Heart left ventricle (tissue), 16 donors: ENCODE measurements at regions not wholly inside any gene's neighbourhood (a gene's known extent, or its start where the extent isn't known, plus 50 kb on each side); places are given as distances from the start of the nearest gene placed in this dataset.

ENCODE experiments used
- ATAC-seq, 4 donors: fragments of 200-7000 bp; cut with Tn5 transposase; one replicate each; pipeline ENCODE4 v1.9.1; 2020 to 2022; ENCODE audit warnings: moderate library complexity in 4 of 4, mild to moderate bottlenecking in 3 of 4, moderate number of reproducible peaks in 1 of 4
- DNase-seq, 5 donors: peaks; one replicate each; pipeline ENCODE4 v3.0.0-alpha.2; 2020
- H3K27ac ChIP-seq, 12 donors: fragments of 200-600 bp; sonication (generic) in 4 of 12; one replicate each; pipeline versions ENCODE4 v1.5.0 to v1.8.0; 2016 to 2022; ENCODE audit warnings: mild to moderate bottlenecking in 2 of 12
- H3K27me3 ChIP-seq, 9 donors: fragments of 200-600 bp; sonication (generic) in 2 of 9; one replicate each; pipeline versions ENCODE4 v1.5.1 to v1.8.0; 2016 to 2022; ENCODE audit warnings: mild to moderate bottlenecking in 3 of 9
- H3K36me3 ChIP-seq, 9 donors: fragments of 200-600 bp; sonication (generic) in 2 of 9; one replicate each; pipeline versions ENCODE4 v1.5.0 to v1.8.0; 2018 to 2022; ENCODE audit warnings: mild to moderate bottlenecking in 2 of 9
- H3K4me1 ChIP-seq, 12 donors: fragments of 200-600 bp; sonication (generic) in 4 of 12; one replicate each; pipeline versions ENCODE4 v1.5.0 to v1.8.0; 2016 to 2022; ENCODE audit warnings: mild to moderate bottlenecking in 3 of 12
- H3K4me3 ChIP-seq, 12 donors: fragments of 200-600 bp; sonication (generic) in 4 of 12; one replicate each; pipeline versions ENCODE4 v1.5.0 to v1.8.0; 2017 to 2022; ENCODE audit warnings: mild to moderate bottlenecking in 9 of 12, moderate library complexity in 4 of 12
- H3K9me3 ChIP-seq, 12 donors: fragments of 200-600 bp; sonication (generic) in 4 of 12; one replicate each; pipeline versions ENCODE4 v1.5.0 to v1.8.0; 2016 to 2022; ENCODE audit warnings: mild to moderate bottlenecking in 1 of 12
- POLR2A ChIP-seq, 2 donors: fragments of 450-650 bp; IDR thresholded peaks; one replicate each; pipeline ENCODE4 v1.6.1; 2017; ENCODE audit warnings: antibody characterized with exemption in 2 of 2, mild to moderate bottlenecking in 2 of 2, moderate library complexity in 2 of 2
- WGBS, 4 donors: extraction: QIAGEN DNeasy Blood & Tissue Kit in 2 of 4; methylation state at CpG; one replicate each; pipeline versions ENCODE4 v1.1.5 to v1.1.7; 2013 to 2018; 5-methylcytosine and 5-hydroxymethylcytosine counted together
- intact Hi-C, 10 donors: fragments of 100-400 bp; cut with DNase I; formaldehyde crosslinking; loops; one replicate each; pipeline versions ENCODE4 v1.11.1 to v1.14.2; 2022
- TF ChIP-seq, protein P1 (sequence below), 12 donors: fragments of 200-600 bp; sonication (generic) in 4 of 12; IDR thresholded peaks; one replicate each; pipeline versions ENCODE4 v1.5.0 to v1.8.0; 2018 to 2022; ENCODE audit warnings: antibody characterized with exemption in 12 of 12, mild to moderate bottlenecking in 5 of 12
- donor health status: ischemic (EF 13 %, LVEDD 7.1; RV severe dilation, severe dysfunction).
- donor health status: healthy with polysubstance abuse.
- donor health status: DM: no; HTN: yes; CAD: no.
- donor health status: DM: no; HTN: no; CAD: no.
- donor health status: ischemic (EF 25% LVEDD 6.9; RV normal size, moderate dysfunction).
- donor health status: ischemic (EF 25% LVEDD 5.7; RV mildly dilated, moderate dysfunction).
- donor health status: healthy.
- donor health status: DM: yes; HTN: yes; CAD: no.
- donor health status: ischemic (EF 35%, LVEDD 5.7; RV mildly dilated, moderate dysfunction).
- donor health status: nonischemic (EF 11% LVEDD 7.7; RV severe dilation, severe dysfunction).
- donor health status: DM: yes; HTN: yes; CAD: no.
- donor health status: PGD.
- donor health status: ischemic (EF 29% LVEDD 5.4; RV normal size, mild dysfunction).
- donor health status: nonischemic (EF 23%, LVEDD 6.1; RV moderate dilation, normal function).

DNA sequence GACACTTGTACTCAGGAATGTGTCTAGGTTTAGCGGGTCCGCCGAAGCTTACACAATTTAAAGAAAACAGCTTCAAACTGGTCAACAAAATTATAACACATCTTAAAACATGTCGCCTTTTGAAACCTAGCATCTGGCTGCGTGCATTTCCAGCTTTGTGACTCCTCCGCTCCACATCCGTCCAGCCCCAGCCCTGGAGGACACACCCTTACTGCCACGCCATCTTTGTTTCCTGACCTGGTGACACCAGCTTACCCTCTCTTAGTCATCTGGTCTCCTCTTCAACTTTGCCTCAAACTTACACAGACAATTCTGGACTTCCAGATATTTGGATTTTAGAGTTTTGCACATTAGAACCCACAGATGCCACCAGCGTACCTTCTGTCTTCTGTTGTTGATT lies 198.7 kb upstream of the VSTM2A start:
- TF ChIP-seq, protein P1, sequence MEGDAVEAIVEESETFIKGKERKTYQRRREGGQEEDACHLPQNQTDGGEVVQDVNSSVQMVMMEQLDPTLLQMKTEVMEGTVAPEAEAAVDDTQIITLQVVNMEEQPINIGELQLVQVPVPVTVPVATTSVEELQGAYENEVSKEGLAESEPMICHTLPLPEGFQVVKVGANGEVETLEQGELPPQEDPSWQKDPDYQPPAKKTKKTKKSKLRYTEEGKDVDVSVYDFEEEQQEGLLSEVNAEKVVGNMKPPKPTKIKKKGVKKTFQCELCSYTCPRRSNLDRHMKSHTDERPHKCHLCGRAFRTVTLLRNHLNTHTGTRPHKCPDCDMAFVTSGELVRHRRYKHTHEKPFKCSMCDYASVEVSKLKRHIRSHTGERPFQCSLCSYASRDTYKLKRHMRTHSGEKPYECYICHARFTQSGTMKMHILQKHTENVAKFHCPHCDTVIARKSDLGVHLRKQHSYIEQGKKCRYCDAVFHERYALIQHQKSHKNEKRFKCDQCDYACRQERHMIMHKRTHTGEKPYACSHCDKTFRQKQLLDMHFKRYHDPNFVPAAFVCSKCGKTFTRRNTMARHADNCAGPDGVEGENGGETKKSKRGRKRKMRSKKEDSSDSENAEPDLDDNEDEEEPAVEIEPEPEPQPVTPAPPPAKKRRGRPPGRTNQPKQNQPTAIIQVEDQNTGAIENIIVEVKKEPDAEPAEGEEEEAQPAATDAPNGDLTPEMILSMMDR (IDR thresholded peaks at IDR 0.05): no peak
- TF ChIP-seq POLR2A (IDR thresholded peaks at IDR 0.05): no peak
- WGBS, 4 donors: 86 to 90% (median 89%) methylated on average over 9 of the region's 9 CpGs
- ATAC-seq (no peak), DNase-seq (no peak)
- H3K9me3 ChIP-seq: no peaks in the 10 kb centered on the region
- no peak overlapping the region for H3K27ac ChIP-seq
- H3K36me3 ChIP-seq: no peaks in the 10 kb centered on the region
- H3K4me1 ChIP-seq: peaks cover 0 to under 1% (median 0%) of the 10 kb centered on the region in 12 donors
- intact Hi-C loops: loop anchor here in 2 of 10 donors (10.0 kb wide), 1 partner anchor 109 kb away; no protein-coding TSS in a partner anchor
- H3K27me3 ChIP-seq: no peaks in the 10 kb centered on the region
- no peak overlapping the region for H3K4me3 ChIP-seq

DNA sequence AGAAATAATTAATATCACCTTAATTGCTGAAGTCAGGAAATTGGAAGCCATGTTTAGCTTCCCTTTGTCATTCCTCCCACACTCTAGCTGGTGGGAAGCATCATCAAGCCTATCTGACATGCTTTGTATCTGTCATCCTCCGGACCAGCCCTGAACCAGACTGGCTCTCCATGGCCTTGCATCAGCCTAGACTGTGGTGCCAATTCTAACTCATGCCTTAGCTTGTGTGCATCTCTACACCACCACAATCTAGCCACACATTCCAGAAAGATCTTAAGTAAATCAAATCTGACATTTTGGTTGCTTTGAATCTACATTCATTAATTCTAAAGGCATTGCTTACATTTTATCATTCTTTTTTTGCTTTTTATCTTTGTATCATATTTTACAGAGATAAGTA lies 196.4 kb upstream of the VSTM2A start:
- 25 to 78% (median 73%) methylated on average over 1 of the region's 1 CpG for WGBS, 4 donors
- intact Hi-C loops: loop anchor here in 2 of 10 donors (10.0 kb wide), 1 partner anchor 111 kb away; no protein-coding TSS in a partner anchor
- TF ChIP-seq POLR2A (IDR thresholded peaks at IDR 0.05): no peak
- TF ChIP-seq, protein P1 (IDR thresholded peaks at IDR 0.05): no peak
- H3K4me1 ChIP-seq: no peaks in the 10 kb centered on the region
- no peaks in the 10 kb centered on the region for H3K27me3 ChIP-seq
- no peak for DNase-seq
- H3K4me3 ChIP-seq: no peak overlapping the region
- no peaks in the 10 kb centered on the region for H3K9me3 ChIP-seq
- ATAC-seq: no peak
- no peak overlapping the region for H3K27ac ChIP-seq
- H3K36me3 ChIP-seq: no peaks in the 10 kb centered on the region

DNA sequence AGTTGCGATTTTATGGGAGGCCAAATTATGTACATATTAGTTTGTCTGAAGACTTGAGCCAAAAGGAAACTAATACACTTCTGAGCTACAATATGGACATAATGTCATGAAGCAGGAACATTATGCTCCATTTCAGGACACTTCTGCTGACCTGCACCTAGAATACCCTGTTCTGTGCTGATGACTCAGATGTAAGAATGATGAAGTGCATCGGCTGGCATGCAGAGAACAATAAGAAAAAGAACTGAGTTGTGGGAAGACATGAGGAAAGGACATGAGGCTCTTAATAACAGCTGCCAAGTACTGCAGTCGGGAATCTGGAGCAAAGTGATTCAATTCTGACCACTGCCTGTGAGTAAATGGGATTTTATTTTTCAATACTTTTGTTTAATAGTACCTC lies 192.9 kb upstream of the VSTM2A start:
- intact Hi-C loops: loop anchor here in 2 of 10 donors (10.0 kb wide), 1 partner anchor 114 kb away; no protein-coding TSS in a partner anchor
- Histone ChIP-seq H3K9me3 (no peaks in the 10 kb centered on the region), H3K4me1 (no peaks in the 10 kb centered on the region), H3K27me3 (no peaks in the 10 kb centered on the region), H3K27ac (no peak overlapping the region), H3K36me3 (no peaks in the 10 kb centered on the region), H3K4me3 (no peak overlapping the region)
- DNase-seq: no peak
- ATAC-seq: no peak
- WGBS, 4 donors: 72 to 80% (median 73%) methylated on average over 3 of the region's 3 CpGs
- no peak for TF ChIP-seq POLR2A (IDR thresholded peaks at IDR 0.05)
- TF ChIP-seq, protein P1 (IDR thresholded peaks at IDR 0.05): no peak

DNA sequence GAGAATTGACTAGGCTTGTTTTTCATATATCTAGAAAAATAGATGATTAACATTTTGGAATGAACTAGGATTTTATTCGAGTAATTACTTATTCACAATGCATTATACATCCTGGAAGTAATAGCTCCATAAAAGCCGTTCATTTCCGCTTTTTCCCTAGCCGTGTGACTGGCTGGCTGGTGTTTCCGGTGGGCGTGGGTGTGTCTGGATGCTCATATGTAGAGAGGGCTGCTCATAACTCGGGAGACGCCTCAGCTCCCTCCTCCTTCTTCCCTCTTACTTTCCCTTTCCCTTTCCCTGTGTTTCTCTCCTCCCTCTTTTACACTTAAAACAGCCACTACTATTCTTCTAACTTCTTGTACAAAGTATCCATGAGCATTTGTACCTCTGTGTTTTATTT lies 187.7 kb upstream of the VSTM2A start:
- no peak for ATAC-seq
- H3K36me3 ChIP-seq: no peaks in the 10 kb centered on the region

More for the DNA sequence above, 187.7 kb upstream of the VSTM2A start:
- Histone ChIP-seq H3K27me3 (no peaks in the 10 kb centered on the region), H3K27ac (no peak overlapping the region), H3K9me3 (no peaks in the 10 kb centered on the region), H3K4me1 (no peaks in the 10 kb centered on the region), H3K4me3 (no peak overlapping the region)
- TF ChIP-seq, protein P1 (IDR thresholded peaks at IDR 0.05): no peak
- TF ChIP-seq POLR2A (IDR thresholded peaks at IDR 0.05): no peak
- DNase-seq: no peak
- 73 to 78% (median 75%) methylated on average over 8 of the region's 8 CpGs for WGBS, 4 donors
- intact Hi-C loops: loop anchor here in 1 of 10 donors (10.0 kb wide), 1 partner anchor 60 kb away; no protein-coding TSS in a partner anchor
